IPS DF 4.7 (cell line): ENCODE measurements at regions not wholly inside any gene's neighbourhood (a gene's known extent, or its start where the extent isn't known, plus 50 kb on each side); places are given as distances from the start of the nearest gene placed in this dataset.

Source experiments
- DNase-seq: peaks from one replicate; pipeline ENCODE4 v3.0.0-alpha.2; 2013; ENCODE audit warnings: low spot score; ENCODE audit errors: extremely low read depth

GRCh38 chr11:128266893-128267292 lies 320.5 kb downstream of the ETS1 start:
- DNase-seq: no peak

- no peak for DNase-seq
These were observed 324.7 kb downstream of the ETS1 start for GRCh38 chr11:128262463-128263345.

- no peak for DNase-seq
These were observed 326.3 kb downstream of the ETS1 start for GRCh38 chr11:128261011-128261421.

GRCh38 chr11:128260398-128260797 lies 327.0 kb downstream of the ETS1 start:
- DNase-seq: no peak

- DNase-seq: no peak
These were observed 327.5 kb downstream of the ETS1 start for GRCh38 chr11:128259816-128260215.

GRCh38 chr11:128254941-128255340 lies 332.4 kb downstream of the ETS1 start:
- DNase-seq: no peak

GRCh38 chr11:128251140-128251539 lies 336.2 kb downstream of the ETS1 start:
- DNase-seq: no peak

- DNase-seq: no peak
These were observed 336.9 kb downstream of the ETS1 start for GRCh38 chr11:128250482-128250881.

GRCh38 chr11:128246810-128247594 lies 340.4 kb downstream of the ETS1 start:
- DNase-seq: no peak

GRCh38 chr11:128246364-128246801 lies 341.0 kb downstream of the ETS1 start:
- no peak for DNase-seq

- DNase-seq: no peak
These were observed 342.5 kb downstream of the ETS1 start for GRCh38 chr11:128244871-128245270.

GRCh38 chr11:128242451-128242850 lies 344.9 kb downstream of the ETS1 start:
- DNase-seq: no peak

GRCh38 chr11:128240546-128240945 lies 346.8 kb downstream of the ETS1 start:
- DNase-seq: no peak

GRCh38 chr11:128239306-128239705 lies 348.1 kb downstream of the ETS1 start:
- no peak for DNase-seq

GRCh38 chr11:128238521-128239265 lies 348.7 kb downstream of the ETS1 start:
- no peak for DNase-seq

- DNase-seq: no peak
These were observed 350.6 kb downstream of the ETS1 start for GRCh38 chr11:128236506-128237498.

GRCh38 chr11:128235958-128236357 lies 351.4 kb downstream of the ETS1 start:
- no peak for DNase-seq

- DNase-seq: no peak
These were observed 351.9 kb downstream of the ETS1 start for GRCh38 chr11:128235426-128235825.

- no peak for DNase-seq
These were observed 353.2 kb downstream of the ETS1 start for GRCh38 chr11:128234143-128234542.

- DNase-seq: no peak
These were observed 354.8 kb downstream of the ETS1 start for GRCh38 chr11:128232588-128232987.
